H1 (cell line): ENCODE measurements at regions not wholly inside any gene's neighbourhood (a gene's known extent, or its start where the extent isn't known, plus 50 kb on each side); places are given as distances from the start of the nearest gene placed in this dataset.

Source experiments
- CTCF ChIA-PET: fragments of 300-600 bp; sonication (Branson Sonifier 250); formaldehyde crosslinking; loops from one replicate; lab custom pipeline; 2021; ENCODE audit not compliant: partially characterized antibody; lab: Charles Lee
- POLR2A ChIA-PET: fragments of 300-600 bp; sonication (Branson Sonifier 250); formaldehyde crosslinking; loops from one replicate; lab custom pipeline; 2021; ENCODE audit warnings: inconsistent platforms; ENCODE audit not compliant: partially characterized antibody; lab: Charles Lee
- DNase-seq, 2 experiments: peaks; one replicate each; pipeline versions ENCODE4 v3.0.0 to v3.0.0-alpha.2; 2010 to 2022; ENCODE audit warnings: low spot score in 2 of 2, low read depth in 1 of 2, mixed read lengths in 1 of 2
- FAIRE-seq: peaks from 2 replicates; lab custom pipeline; 2011; peaks lifted over from hg19 to GRCh38; lab: Jason Lieb, UNC
- H2AFZ ChIP-seq: 2 replicates; pipeline ENCODE4 v1.8.1; 2012; ENCODE audit warnings: low read length, inconsistent platforms
- H2AK5ac ChIP-seq: 2 replicates; pipeline ENCODE4 v1.6.1; 2013; ENCODE audit warnings: low read depth, low read length
- H2BK120ac ChIP-seq: replicated peaks from 2 replicates; pipeline ENCODE3; 2013; ENCODE audit warnings: low read depth, low read length, inconsistent platforms
- H2BK12ac ChIP-seq: 2 replicates; pipeline ENCODE4 v1.6.1; 2013; ENCODE audit warnings: low read depth, low read length
- H2BK15ac ChIP-seq: 2 replicates; pipeline ENCODE4 v1.6.1; 2013; ENCODE audit warnings: low read length
- H2BK20ac ChIP-seq: 2 replicates; pipeline ENCODE4 v1.6.1; 2013; ENCODE audit warnings: low read length
- H2BK5ac ChIP-seq: 2 replicates; pipeline ENCODE4 v1.6.1; 2013; ENCODE audit warnings: low read depth, low read length
- H3K14ac ChIP-seq: 2 replicates; pipeline ENCODE4 v1.6.1; 2013; ENCODE audit warnings: inconsistent platforms; ENCODE audit not compliant: insufficient read length
- H3K18ac ChIP-seq: 2 replicates; pipeline ENCODE4 v1.6.1; 2013; ENCODE audit warnings: low read length; ENCODE audit errors: extremely low read depth
- H3K23ac ChIP-seq: 2 replicates; pipeline ENCODE4 v1.6.1; 2013; ENCODE audit warnings: inconsistent platforms; ENCODE audit not compliant: insufficient read length
- H3K23me2 ChIP-seq: 2 replicates; pipeline ENCODE4 v1.6.1; 2013; ENCODE audit warnings: low read depth, low read length
- H3K27ac ChIP-seq: 2 replicates; pipeline ENCODE4 v1.6.1; 2011; ENCODE audit warnings: low read depth, low read length, inconsistent platforms
- H3K27me3 ChIP-seq, 4 experiments: replicated peaks in 1 of 4; 1 replicate in 1 of 4; 2 replicates in 3 of 4; pipeline versions ENCODE4 v1.6.1 to v1.8.1; 2011 to 2013; ENCODE audit warnings: low read length in 3 of 4, mild to moderate bottlenecking in 3 of 4, inconsistent platforms in 2 of 4, mixed read lengths in 2 of 4, moderate library complexity in 1 of 4; ENCODE audit not compliant: control insufficient read depth in 3 of 4, insufficient read depth in 3 of 4; ENCODE audit errors: extremely low read depth in 1 of 4
- H3K36me3 ChIP-seq, 4 experiments: 2 replicates each; pipeline versions ENCODE4 v1.6.1 to v1.8.1; 2011 to 2013; ENCODE audit warnings: mild to moderate bottlenecking in 4 of 4, low read length in 3 of 4, moderate library complexity in 2 of 4, control low read depth in 1 of 4, inconsistent platforms in 1 of 4; ENCODE audit not compliant: insufficient read depth in 4 of 4, control insufficient read depth in 2 of 4
- H3K4ac ChIP-seq: replicated peaks from 2 replicates; pipeline ENCODE3; 2013; ENCODE audit warnings: low read length, low read depth, mixed read lengths, inconsistent platforms; ENCODE audit not compliant: insufficient read length
- H3K4me1 ChIP-seq, 4 experiments: replicated peaks in 1 of 4; 1 replicate in 1 of 4; 2 replicates in 3 of 4; pipeline versions ENCODE4 v1.6.1 to v1.8.1; 2011 to 2013; ENCODE audit warnings: low read length in 3 of 4, inconsistent platforms in 2 of 4, mixed read lengths in 1 of 4; ENCODE audit not compliant: insufficient read depth in 4 of 4, control insufficient read depth in 3 of 4
- H3K4me2 ChIP-seq, 2 experiments: 2 replicates each; pipeline versions ENCODE4 v1.6.1 to v1.8.1; 2011 to 2013; ENCODE audit warnings: low read depth in 2 of 2, low read length in 2 of 2, control low read depth in 1 of 2, inconsistent platforms in 1 of 2, mild to moderate bottlenecking in 1 of 2; ENCODE audit not compliant: insufficient read depth in 1 of 2
- H3K4me3 ChIP-seq, 4 experiments: fragments of 200-600, 300-600 bp in 1 of 4; sonication (generic), shearing (Covaris generic), sonication (Bioruptor Twin) in 1 of 4; 2 replicates each; pipeline versions ENCODE4 v1.5.1 to v1.8.1; 2011 to 2016; ENCODE audit warnings: low read length in 4 of 4, low read depth in 3 of 4, control low read depth in 2 of 4, inconsistent platforms in 2 of 4, mild to moderate bottlenecking in 2 of 4, mixed read lengths in 1 of 4, moderate library complexity in 1 of 4; ENCODE audit not compliant: insufficient read depth in 2 of 4; ENCODE audit errors: extremely low read depth in 1 of 4
- H3K56ac ChIP-seq: replicated peaks from 2 replicates; pipeline ENCODE3; 2013; ENCODE audit warnings: low read depth, mild to moderate bottlenecking, mixed read lengths, low read length, inconsistent platforms; ENCODE audit not compliant: insufficient read length
- H3K79me1 ChIP-seq: 2 replicates; pipeline ENCODE4 v1.6.1; 2013; ENCODE audit warnings: low read depth, low read length, control low read depth
- H3K79me2 ChIP-seq, 2 experiments: 2 replicates each; pipeline versions ENCODE4 v1.6.1 to v1.8.1; 2012 to 2013; ENCODE audit warnings: low read length in 2 of 2, mild to moderate bottlenecking in 2 of 2, inconsistent platforms in 1 of 2; ENCODE audit not compliant: insufficient read depth in 2 of 2, control insufficient read depth in 1 of 2
- H3K9ac ChIP-seq, 4 experiments: replicated peaks in 1 of 4; 1 replicate in 1 of 4; 2 replicates in 3 of 4; pipeline versions ENCODE4 v1.6.1 to v1.8.1; 2011 to 2013; ENCODE audit warnings: low read depth in 3 of 4, low read length in 3 of 4, control low read depth in 2 of 4, mild to moderate bottlenecking in 2 of 4, moderate library complexity in 2 of 4, inconsistent platforms in 1 of 4; ENCODE audit errors: extremely low read depth in 1 of 4
- H3K9me3 ChIP-seq, 2 experiments: 2 replicates each; pipeline versions ENCODE4 v1.6.1 to v1.8.1; 2012 to 2013; ENCODE audit warnings: mild to moderate bottlenecking in 2 of 2, moderate library complexity in 2 of 2, control low read depth in 1 of 2, inconsistent platforms in 1 of 2, low read depth in 1 of 2, low read length in 1 of 2, mixed read lengths in 1 of 2; ENCODE audit not compliant: insufficient read depth in 2 of 2
- H4K20me1 ChIP-seq, 2 experiments: replicated peaks in 1 of 2; 2 replicates each; pipeline versions ENCODE3 to v1.8.1; 2011 to 2013; ENCODE audit warnings: inconsistent platforms in 2 of 2, low read length in 2 of 2, mild to moderate bottlenecking in 1 of 2; ENCODE audit not compliant: insufficient read depth in 2 of 2, control insufficient read depth in 1 of 2
- H4K5ac ChIP-seq: 2 replicates; pipeline ENCODE4 v1.6.1; 2013; ENCODE audit warnings: low read length, low read depth, mixed read lengths, inconsistent platforms; ENCODE audit not compliant: insufficient read length
- H4K8ac ChIP-seq: 2 replicates; pipeline ENCODE4 v1.8.0; 2013; ENCODE audit warnings: mild to moderate bottlenecking, moderate library complexity, low read length, inconsistent platforms; ENCODE audit not compliant: insufficient read depth; ENCODE audit errors: extremely low read depth
- H4K91ac ChIP-seq: replicated peaks from 2 replicates; pipeline ENCODE3; 2013; ENCODE audit warnings: low read length, mixed read lengths, inconsistent platforms; ENCODE audit not compliant: insufficient read length
- CHD2 ChIP-seq: IDR thresholded peaks from 2 replicates; pipeline ENCODE4 v1.6.1; 2012; ENCODE audit warnings: low read length, improper control_type of control experiment
- EGR1 ChIP-seq: IDR thresholded peaks from 2 replicates; pipeline ENCODE4 v1.6.1; 2011; ENCODE audit warnings: low read depth, low read length, borderline replicate concordance
- RBBP5 ChIP-seq: IDR thresholded peaks from 2 replicates; pipeline ENCODE4 v1.7.1; 2012; ENCODE audit warnings: low read depth, mild to moderate bottlenecking, inconsistent platforms, low read length, moderate library complexity, borderline replicate concordance
- RFX5 ChIP-seq: IDR thresholded peaks from 2 replicates; pipeline ENCODE4 v1.6.1; 2011; ENCODE audit warnings: low read depth, low read length, improper control_type of control experiment, borderline replicate concordance
- RNF2 ChIP-seq: fragments of 200-900, 300-1000 bp; sonication (generic); IDR thresholded peaks from 2 replicates; pipeline ENCODE4 v1.7.1; 2016; ENCODE audit warnings: borderline replicate concordance, low read depth, mild to moderate bottlenecking, antibody characterized with exemption, low read length; ENCODE audit not compliant: poor library complexity, severe bottlenecking; ENCODE audit errors: missing control alignments
- ZNF274 ChIP-seq: IDR thresholded peaks from 2 replicates; pipeline ENCODE4 v1.7.0; 2012; ENCODE audit warnings: low read length, borderline replicate concordance; ENCODE audit errors: extremely low read depth
- WGBS, 2 experiments: shearing (Covaris generic) in 1 of 2; methylation state at CpG; one replicate each; pipeline versions ENCODE4 v1.1.6 to v1.1.7; 2013 to 2015; ENCODE audit warnings: low lambda C conversion rate in 2 of 2, mixed read lengths in 2 of 2, inconsistent platforms in 1 of 2, low coverage in 1 of 2, missing lambda C conversion rate in 1 of 2; ENCODE audit not compliant: insufficient replicate concordance in 2 of 2, insufficient coverage in 1 of 2, insufficient read length in 1 of 2; ENCODE audit errors: extremely low coverage in 1 of 2, missing lambda C conversion rate in 1 of 2; 5-methylcytosine and 5-hydroxymethylcytosine counted together
- TF ChIP-seq, protein P1 (sequence below), 3 experiments: IDR thresholded peaks; 1 replicate in 2 of 3; 2 replicates in 1 of 3; pipeline versions ENCODE4 v1.5.1 to v1.6.1; 2011; ENCODE audit warnings: low read length in 3 of 3, mild to moderate bottlenecking in 3 of 3, inconsistent platforms in 2 of 3, low read depth in 1 of 3, moderate library complexity in 1 of 3; ENCODE audit not compliant: insufficient read depth in 1 of 3; ENCODE audit errors: control extremely low read depth in 1 of 3

DNA sequence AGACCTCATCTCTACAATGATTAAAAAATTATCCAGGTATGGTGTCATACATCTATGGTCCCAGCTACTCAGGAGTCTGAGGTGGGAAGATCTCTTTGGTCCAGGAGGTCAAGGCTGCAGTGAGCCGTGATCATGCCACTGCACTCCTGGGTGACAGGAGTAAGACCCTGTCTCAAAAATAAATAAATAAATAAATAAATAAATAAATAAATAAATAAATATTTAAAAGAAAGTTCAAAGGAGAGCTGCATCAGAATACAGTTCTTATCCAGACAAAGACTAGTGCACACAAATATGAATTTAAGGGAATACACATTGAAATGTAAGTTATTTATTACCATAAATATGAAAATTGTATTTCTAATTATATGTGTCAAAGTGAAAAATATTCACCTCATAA, 624.9 kb downstream of the SLITRK6 start:
- no peak overlapping the region for H3K56ac ChIP-seq
- H2BK15ac ChIP-seq, result no peak overlapping the region
- CTCF ChIA-PET, result interaction anchor here (1.3 kb wide), 1 partner anchor 13 kb away, joined by 3 read pairs; no protein-coding TSS in a partner anchor
- H3K4me1 ChIP-seq, result no peaks in the 10 kb centered on the region
- H3K9ac ChIP-seq, result no peak overlapping the region
- 100% methylated on average over 1 of the region's 1 CpG; no CpG with 5 or more reads in 1 of the 2 experiments for WGBS, 2 experiments
- no peaks in the 10 kb centered on the region for H4K20me1 ChIP-seq
- no peak overlapping the region for H2BK120ac ChIP-seq
- no peaks in the 10 kb centered on the region for H3K27me3 ChIP-seq
- H3K79me1 ChIP-seq, result no peaks in the 10 kb centered on the region
- no peak overlapping the region for H4K5ac ChIP-seq
- no peak overlapping the region for H2AFZ ChIP-seq
- no peak overlapping the region for H2BK20ac ChIP-seq
- no peak overlapping the region for H3K23ac ChIP-seq
- H3K27ac ChIP-seq, result no peak overlapping the region
- no peak overlapping the region for H3K18ac ChIP-seq
- no peak overlapping the region for H3K14ac ChIP-seq
- H3K79me2 ChIP-seq, result no peaks in the 10 kb centered on the region
- DNase-seq (no peak), FAIRE-seq (no peak)
- no peak overlapping the region for H2AK5ac ChIP-seq
- no peak overlapping the region for H3K4ac ChIP-seq
- H4K8ac ChIP-seq, result no peak overlapping the region
- H3K4me3 ChIP-seq, result no peak overlapping the region
- H3K36me3 ChIP-seq, result no peaks in the 10 kb centered on the region
- H2BK5ac ChIP-seq, result no peak overlapping the region
- no peak for TF ChIP-seq RFX5
- TF ChIP-seq RNF2, result no peak
- TF ChIP-seq, protein P1, sequence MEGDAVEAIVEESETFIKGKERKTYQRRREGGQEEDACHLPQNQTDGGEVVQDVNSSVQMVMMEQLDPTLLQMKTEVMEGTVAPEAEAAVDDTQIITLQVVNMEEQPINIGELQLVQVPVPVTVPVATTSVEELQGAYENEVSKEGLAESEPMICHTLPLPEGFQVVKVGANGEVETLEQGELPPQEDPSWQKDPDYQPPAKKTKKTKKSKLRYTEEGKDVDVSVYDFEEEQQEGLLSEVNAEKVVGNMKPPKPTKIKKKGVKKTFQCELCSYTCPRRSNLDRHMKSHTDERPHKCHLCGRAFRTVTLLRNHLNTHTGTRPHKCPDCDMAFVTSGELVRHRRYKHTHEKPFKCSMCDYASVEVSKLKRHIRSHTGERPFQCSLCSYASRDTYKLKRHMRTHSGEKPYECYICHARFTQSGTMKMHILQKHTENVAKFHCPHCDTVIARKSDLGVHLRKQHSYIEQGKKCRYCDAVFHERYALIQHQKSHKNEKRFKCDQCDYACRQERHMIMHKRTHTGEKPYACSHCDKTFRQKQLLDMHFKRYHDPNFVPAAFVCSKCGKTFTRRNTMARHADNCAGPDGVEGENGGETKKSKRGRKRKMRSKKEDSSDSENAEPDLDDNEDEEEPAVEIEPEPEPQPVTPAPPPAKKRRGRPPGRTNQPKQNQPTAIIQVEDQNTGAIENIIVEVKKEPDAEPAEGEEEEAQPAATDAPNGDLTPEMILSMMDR (IDR thresholded peaks at IDR 0.05; ENCODE audit: control extremely low read depth in 1 of 3, insufficient read depth in 1 of 3, low read depth in 1 of 3, low read length in 3 of 3), result no peak
- no peak for TF ChIP-seq RBBP5
- no peak for TF ChIP-seq ZNF274
- TF ChIP-seq EGR1, result no peak
- no peak for TF ChIP-seq CHD2
- POLR2A ChIA-PET, result no interaction called here
- no peaks in the 10 kb centered on the region for H3K9me3 ChIP-seq
- H3K4me2 ChIP-seq, result no peak overlapping the region
- no peaks in the 10 kb centered on the region for H3K23me2 ChIP-seq
- H2BK12ac ChIP-seq, result no peak overlapping the region
- H4K91ac ChIP-seq, result no peak overlapping the region
